HAP-1 (cell line): ENCODE measurements at regions not wholly inside any gene's neighbourhood (a gene's known extent, or its start where the extent isn't known, plus 50 kb on each side); places are given as distances from the start of the nearest gene placed in this dataset.
A peak's percentile ranks its signal among the peaks of the same experiment; 100 is the strongest.

Experiments
- DNase-seq, 2 experiments: peaks; one replicate each; pipeline ENCODE4 v3.0.0-alpha.2; 2016 to 2020; ENCODE audit warnings: low spot score in 2 of 2
- H3K27me3 ChIP-seq: fragments of 250-450 bp; sonication (Bioruptor Pico); 2 replicates; pipeline ENCODE4 v1.5.1; 2020; ENCODE audit warnings: low read depth, mild to moderate bottlenecking, moderate library complexity
- H3K36me3 ChIP-seq: fragments of 250-450 bp; sonication (Bioruptor Pico); replicated peaks from 2 replicates; pipeline ENCODE4 v1.5.1; 2020; ENCODE audit warnings: mild to moderate bottlenecking
- H3K4me1 ChIP-seq: fragments of 250-450 bp; sonication (Bioruptor Pico); 2 replicates; pipeline ENCODE4 v1.5.1; 2020; ENCODE audit warnings: mild to moderate bottlenecking
- H3K4me3 ChIP-seq: fragments of 250-450 bp; sonication (Bioruptor Pico); 2 replicates; pipeline ENCODE4 v1.5.1; 2020; ENCODE audit warnings: mild to moderate bottlenecking, moderate library complexity
- H3K9me3 ChIP-seq: fragments of 250-450 bp; sonication (Bioruptor Pico); 2 replicates; pipeline ENCODE4 v1.5.1; 2020; ENCODE audit warnings: mild to moderate bottlenecking, moderate library complexity
- in situ Hi-C: fragments of 300-500 bp; cut with MboI; formaldehyde crosslinking; loops from 3 replicates; pipeline ENCODE4 v1.14.3; 2020; ENCODE audit warnings: low sequenced_read_pairs, inconsistent platforms, mixed read lengths

DNA sequence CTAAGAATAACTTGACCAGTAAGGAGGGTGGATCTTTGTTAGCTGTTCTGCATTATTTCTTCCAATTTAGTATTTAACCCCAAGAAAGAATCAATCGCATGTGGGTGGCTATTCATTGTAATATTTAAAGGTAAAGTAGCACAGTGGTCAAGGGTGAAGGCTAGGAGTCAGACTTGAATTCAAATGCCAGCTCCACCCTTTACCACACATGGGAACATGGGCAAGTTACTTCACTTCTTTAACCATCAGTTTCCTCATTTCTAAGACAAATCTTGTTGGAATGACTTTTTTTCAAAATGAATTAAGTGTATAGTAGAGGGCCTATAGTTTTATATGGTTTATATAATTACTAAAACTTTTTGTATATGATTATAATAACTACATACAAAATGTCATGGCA lies 71.3 kb upstream of the S1PR1 start:
- no peaks in the 10 kb centered on the region for H3K36me3 ChIP-seq
- H3K4me1 ChIP-seq, result peaks cover 8% of the 10 kb centered on the region
- no peak for DNase-seq
- in situ Hi-C loops, result no loop called here
- H3K4me3 ChIP-seq, result no peak overlapping the region
- H3K27me3 ChIP-seq, result no peaks in the 10 kb centered on the region
- no peaks in the 10 kb centered on the region for H3K9me3 ChIP-seq

DNA sequence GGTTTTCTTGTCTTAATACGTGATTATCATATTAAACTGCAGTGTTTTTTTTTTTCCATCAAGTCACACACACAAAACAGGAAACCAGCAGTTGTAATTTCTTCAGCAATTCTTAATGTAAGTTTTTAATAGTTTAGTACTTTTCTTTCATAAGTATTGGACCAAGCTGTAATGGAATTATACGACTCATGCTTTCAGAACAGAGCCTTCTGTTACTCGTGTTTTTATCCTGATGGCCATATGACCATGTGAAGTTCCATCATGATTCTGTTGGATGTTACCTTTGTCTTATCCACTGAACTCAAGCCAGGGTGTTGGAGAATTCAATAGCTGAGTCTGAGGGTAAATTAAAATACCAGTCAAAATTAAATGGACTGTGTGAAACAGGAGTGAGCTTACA lies 72.0 kb upstream of the S1PR1 start:
- no peak overlapping the region for H3K4me3 ChIP-seq
- H3K4me1 ChIP-seq, result peaks cover 8% of the 10 kb centered on the region
- no peaks in the 10 kb centered on the region for H3K36me3 ChIP-seq
- H3K27me3 ChIP-seq, result no peaks in the 10 kb centered on the region
- DNase-seq, result no peak
- in situ Hi-C loops, result no loop called here
- no peaks in the 10 kb centered on the region for H3K9me3 ChIP-seq

DNA sequence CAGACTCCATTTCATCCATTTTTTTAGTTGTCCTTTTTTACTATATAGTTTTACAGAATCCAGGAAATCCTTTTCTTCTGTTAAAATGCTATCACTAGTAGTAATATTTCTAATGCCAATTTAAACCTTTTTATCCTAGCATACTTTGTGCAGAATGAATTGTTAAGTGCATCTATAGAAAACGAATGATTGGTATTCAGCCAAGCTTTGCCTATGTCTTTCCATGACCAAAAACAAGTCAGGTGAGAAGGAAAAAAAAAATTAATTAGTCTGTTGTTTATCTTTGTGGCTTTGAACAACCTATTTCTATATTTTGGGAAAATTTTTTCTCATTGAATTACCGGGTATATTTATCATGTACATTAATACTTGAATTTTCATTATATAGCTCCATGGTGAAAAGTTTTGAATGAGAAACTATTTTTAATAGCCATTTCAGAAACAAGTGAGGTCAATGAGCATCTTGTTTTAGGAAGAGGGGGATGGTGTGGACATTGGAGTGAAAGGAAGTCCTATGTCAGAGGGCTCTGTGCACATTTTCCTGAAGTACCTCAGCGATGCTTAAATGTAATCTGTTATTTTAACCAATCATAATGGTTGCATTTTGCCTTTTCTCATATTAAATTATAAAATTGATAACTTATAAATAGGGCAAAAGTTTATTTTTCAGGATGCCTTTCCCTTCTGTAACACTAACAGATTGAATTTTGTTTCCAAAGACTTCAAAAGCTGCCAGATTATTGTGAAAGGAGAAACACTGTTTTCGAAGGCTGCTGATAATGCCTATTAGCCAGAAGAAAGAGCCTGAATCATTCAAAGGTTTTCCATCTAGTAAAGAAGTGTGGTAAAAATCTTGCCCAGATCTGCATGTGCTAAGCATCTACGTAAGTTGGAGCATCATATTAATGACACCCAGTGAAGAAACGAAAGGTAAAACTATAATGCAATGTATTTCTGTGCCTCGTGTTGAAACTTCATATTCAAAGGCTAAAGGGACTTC lies 73.8 kb upstream of the S1PR1 start:
- Histone ChIP-seq H3K4me3 (no peak overlapping the region), H3K27me3 (no peaks in the 10 kb centered on the region), H3K36me3 (no peaks in the 10 kb centered on the region), H3K9me3 (no peaks in the 10 kb centered on the region), H3K4me1 (peaks cover 8% of the 10 kb centered on the region)
- no peak for DNase-seq
- in situ Hi-C loops, result no loop called here

DNA sequence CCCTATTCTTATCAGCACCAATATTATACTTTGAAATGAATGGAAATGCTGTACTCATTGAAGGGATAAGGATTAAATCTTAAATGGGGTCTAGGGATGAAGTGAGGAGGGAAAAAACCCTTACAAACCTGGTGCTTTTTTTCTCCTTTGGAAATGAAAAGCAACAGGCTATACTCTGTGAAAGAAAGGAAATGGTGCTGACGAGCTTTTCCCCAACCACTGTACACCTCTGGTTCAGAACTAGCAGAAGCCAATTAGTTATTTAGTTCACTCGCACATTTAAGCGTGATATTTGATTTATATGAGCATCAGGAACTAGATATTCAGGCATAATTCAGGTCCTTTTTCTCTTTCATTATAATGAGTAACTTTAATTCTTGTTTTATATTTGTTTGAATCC lies 74.5 kb upstream of the S1PR1 start:
- in situ Hi-C loops, result no loop called here
- Histone ChIP-seq H3K4me3 (no peak overlapping the region), H3K27me3 (no peaks in the 10 kb centered on the region), H3K4me1 (peaks cover 8% of the 10 kb centered on the region), H3K36me3 (no peaks in the 10 kb centered on the region), H3K9me3 (no peaks in the 10 kb centered on the region)
- DNase-seq, result no peak

DNA sequence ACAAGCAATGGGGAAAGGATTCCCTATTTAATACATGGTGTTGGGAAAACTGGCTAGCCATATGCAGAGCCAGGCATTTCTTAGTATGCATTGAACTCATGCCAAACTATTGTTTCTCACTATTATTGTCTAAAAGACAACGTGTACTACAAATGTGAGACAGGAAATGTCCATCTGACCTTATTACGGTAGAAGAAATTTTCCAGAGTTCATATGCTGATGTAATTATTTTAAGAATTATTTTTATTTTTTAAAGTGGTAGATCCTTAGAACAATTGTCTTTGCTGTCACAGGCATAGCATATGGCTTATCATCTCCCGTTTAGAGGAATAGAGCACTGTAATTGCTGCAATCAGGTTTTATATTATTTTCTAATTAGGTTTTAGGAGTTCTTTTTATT lies 75.2 kb upstream of the S1PR1 start:
- peaks cover 8% of the 10 kb centered on the region for H3K4me1 ChIP-seq
- no peak for DNase-seq
- H3K36me3 ChIP-seq, result no peaks in the 10 kb centered on the region
- H3K9me3 ChIP-seq, result no peaks in the 10 kb centered on the region
- no peak overlapping the region for H3K4me3 ChIP-seq
- in situ Hi-C loops, result no loop called here
- no peaks in the 10 kb centered on the region for H3K27me3 ChIP-seq

DNA sequence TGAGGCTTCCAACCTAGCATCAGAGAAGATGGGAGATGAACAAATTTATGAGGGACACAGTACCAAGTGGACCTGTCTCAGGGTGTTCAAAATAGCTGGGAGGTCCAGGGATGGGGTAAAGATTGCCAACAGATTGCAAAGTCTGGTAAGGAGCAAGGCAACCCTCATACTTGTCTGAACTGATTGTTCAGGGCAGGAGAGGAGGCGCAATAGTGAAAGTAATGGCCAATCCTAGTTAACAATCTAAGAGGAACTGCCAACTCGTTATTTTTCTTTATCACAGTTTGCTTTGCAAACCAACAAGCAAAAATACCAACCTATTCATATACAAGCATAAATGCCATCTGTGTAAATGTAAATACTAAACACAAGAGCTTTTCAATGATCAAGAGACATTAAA lies 78.4 kb upstream of the S1PR1 start:
- H3K4me1 ChIP-seq, result peaks cover 18% of the 10 kb centered on the region
- in situ Hi-C loops, result no loop called here
- H3K27me3 ChIP-seq, result no peaks in the 10 kb centered on the region
- DNase-seq, result no peak
- H3K9me3 ChIP-seq, result no peaks in the 10 kb centered on the region
- no peak overlapping the region for H3K4me3 ChIP-seq
- H3K36me3 ChIP-seq, result no peaks in the 10 kb centered on the region

DNA sequence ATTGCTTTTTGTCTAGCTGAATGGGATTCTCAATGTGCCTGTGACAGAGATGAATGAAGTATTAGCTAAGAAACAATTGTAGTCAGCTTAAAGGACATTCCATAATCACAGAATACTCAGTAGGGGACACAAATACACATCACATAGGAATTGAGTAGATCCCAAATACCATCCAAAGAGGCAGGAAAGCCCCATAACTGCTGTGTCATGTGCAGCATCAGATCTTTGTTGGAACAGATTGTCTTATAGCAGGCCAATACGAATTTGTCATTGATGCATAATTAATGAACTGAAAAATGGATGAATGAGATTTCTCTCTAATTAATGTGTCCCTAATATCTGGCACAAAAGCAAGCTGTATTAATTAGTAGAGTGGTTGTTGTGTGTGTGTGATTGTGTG lies 82.3 kb upstream of the S1PR1 start:
- peak; percentile 20 to 85 for DNase-seq
- Histone ChIP-seq H3K9me3 (no peaks in the 10 kb centered on the region), H3K4me3 (no peak overlapping the region), H3K27me3 (no peaks in the 10 kb centered on the region), H3K4me1 (peaks cover 23% of the 10 kb centered on the region), H3K36me3 (no peaks in the 10 kb centered on the region)
- in situ Hi-C loops, result no loop called here

DNA sequence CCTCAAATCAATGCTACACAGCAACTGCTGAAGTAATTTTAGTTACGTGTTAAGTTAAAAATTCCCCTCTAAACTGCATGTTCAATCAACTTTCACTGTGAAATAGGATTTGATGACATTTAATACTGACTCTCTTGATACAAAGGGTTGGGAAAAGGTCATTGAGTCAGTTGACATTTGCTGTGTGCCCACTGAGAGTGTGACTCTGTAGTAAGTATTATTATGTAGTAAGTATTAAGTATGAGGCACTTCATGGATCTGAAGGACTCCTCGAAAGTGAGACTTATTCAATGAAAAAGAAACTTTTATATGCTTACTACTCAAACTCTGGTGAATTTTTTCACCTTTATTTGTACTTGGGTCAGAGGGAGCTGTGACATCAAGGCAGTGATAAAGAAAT lies 83.1 kb upstream of the S1PR1 start:
- H3K4me1 ChIP-seq, result peaks cover 23% of the 10 kb centered on the region
- no peaks in the 10 kb centered on the region for H3K27me3 ChIP-seq
- H3K4me3 ChIP-seq, result no peak overlapping the region
- in situ Hi-C loops, result no loop called here
- H3K36me3 ChIP-seq, result no peaks in the 10 kb centered on the region
- DNase-seq, result no peak
- H3K9me3 ChIP-seq, result no peaks in the 10 kb centered on the region

DNA sequence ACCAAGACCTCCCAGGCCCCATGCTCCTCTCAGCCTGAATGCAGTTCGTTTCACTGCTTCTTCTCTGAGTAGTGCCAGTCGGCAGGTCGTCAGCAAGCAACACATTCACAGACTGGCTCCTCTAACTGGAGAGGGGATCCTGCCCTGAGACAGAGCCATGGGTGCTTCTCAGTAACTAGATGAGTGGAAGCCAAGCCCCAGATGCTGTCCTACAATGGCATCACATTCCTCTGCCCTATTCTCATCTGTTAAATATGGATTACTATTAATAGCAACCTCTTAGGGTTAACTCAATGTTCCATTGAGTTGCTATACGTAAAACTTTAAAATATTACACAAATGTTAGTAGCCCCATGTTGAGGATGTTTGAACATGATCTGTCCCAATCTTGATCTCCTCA lies 84.2 kb upstream of the S1PR1 start:
- H3K36me3 ChIP-seq, result no peaks in the 10 kb centered on the region
- in situ Hi-C loops, result no loop called here
- no peaks in the 10 kb centered on the region for H3K27me3 ChIP-seq
- H3K4me3 ChIP-seq, result no peak overlapping the region
- H3K9me3 ChIP-seq, result no peaks in the 10 kb centered on the region
- no peak for DNase-seq
- H3K4me1 ChIP-seq, result peaks cover 23% of the 10 kb centered on the region

DNA sequence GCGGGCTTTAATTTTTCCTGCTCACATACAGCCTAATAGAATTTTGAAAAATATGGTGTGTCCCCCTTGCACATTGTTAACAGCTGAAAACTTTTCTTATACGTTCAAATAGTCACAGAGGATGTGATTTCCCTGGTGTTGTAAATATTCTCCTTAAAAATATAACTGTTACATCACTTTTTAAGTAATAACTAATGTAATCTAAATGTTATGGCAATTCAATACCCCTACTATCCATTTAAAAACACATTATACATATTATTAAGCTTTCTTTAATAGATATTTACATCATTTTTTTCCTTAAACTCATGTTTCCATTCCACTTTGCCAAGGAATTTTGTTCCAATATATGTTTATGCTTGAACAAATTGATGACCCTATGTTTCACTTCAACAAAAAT lies 85.5 kb upstream of the S1PR1 start:
- in situ Hi-C loops, result no loop called here
- Histone ChIP-seq H3K4me3 (no peak overlapping the region), H3K36me3 (no peaks in the 10 kb centered on the region), H3K4me1 (peaks cover 23% of the 10 kb centered on the region), H3K27me3 (no peaks in the 10 kb centered on the region), H3K9me3 (no peaks in the 10 kb centered on the region)
- no peak for DNase-seq

DNA sequence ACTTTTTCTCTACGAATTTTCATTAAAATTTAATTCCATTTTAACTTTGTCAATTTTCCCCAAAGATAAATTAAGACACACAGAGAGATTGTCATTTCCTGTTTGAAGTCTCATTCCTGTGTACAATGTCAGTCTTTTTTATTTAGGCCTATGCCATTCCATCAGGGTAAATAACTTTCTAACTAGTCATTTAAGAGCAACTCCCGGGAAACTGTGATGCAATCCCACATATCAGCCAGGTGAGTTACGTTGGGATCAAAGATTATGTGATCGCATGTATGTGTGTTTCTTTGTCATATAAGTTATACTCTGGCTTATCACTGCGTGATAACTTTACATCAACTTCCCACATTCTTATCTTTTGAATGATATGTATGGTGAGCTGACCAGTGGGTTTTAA lies 86.1 kb upstream of the S1PR1 start:
- in situ Hi-C loops, result no loop called here
- H3K9me3 ChIP-seq, result no peaks in the 10 kb centered on the region
- H3K4me3 ChIP-seq, result no peak overlapping the region
- H3K36me3 ChIP-seq, result no peaks in the 10 kb centered on the region
- no peaks in the 10 kb centered on the region for H3K27me3 ChIP-seq
- no peak for DNase-seq
- H3K4me1 ChIP-seq, result peaks cover 23% of the 10 kb centered on the region

DNA sequence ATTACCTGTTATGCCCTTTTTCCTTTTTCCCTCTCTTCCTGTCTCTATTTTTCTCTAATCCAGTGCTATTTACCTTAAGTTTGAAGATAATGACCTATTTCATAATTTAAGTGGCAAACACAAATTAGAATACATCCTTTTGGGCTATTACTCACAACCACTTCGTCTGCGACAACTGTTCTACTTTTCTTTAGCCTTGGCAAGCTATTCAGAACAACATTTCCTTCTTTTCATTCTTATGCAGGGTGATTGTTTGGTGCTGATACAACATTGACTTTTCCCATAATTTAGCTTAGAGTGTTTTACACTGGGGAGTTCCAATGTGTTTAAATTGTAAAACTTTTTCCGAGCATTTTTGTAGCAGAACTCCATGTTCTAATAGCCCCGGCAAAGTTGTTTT lies 86.6 kb upstream of the S1PR1 start:
- H3K4me1 ChIP-seq, result peaks cover 23% of the 10 kb centered on the region
- no peaks in the 10 kb centered on the region for H3K9me3 ChIP-seq
- H3K36me3 ChIP-seq, result no peaks in the 10 kb centered on the region
- no peaks in the 10 kb centered on the region for H3K27me3 ChIP-seq
- peak in 1 of 2 experiments; percentile 54 for DNase-seq
- H3K4me3 ChIP-seq, result no peak overlapping the region
- in situ Hi-C loops, result no loop called here

DNA sequence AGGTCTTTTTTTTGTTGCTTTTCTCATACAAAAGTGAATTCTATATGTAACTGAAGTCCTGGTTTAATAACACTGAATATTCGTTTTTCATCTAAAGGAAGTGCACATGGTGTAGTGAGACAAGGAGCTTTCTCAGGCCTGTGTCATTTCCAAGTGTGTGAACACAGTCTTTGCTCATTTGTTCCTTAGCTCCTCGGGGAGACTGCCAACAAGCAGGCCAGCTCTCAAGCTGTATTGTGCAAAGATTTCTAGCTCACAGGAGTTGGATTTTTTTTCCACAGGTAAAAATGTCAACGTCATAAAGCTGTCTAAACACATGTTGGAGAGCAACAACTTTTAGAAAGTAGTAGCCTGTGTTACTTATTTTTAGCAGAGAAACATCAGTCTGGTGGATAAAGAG lies 87.8 kb upstream of the S1PR1 start:
- Histone ChIP-seq H3K4me3 (no peak overlapping the region), H3K27me3 (no peaks in the 10 kb centered on the region), H3K36me3 (no peaks in the 10 kb centered on the region), H3K9me3 (no peaks in the 10 kb centered on the region), H3K4me1 (peaks cover 11% of the 10 kb centered on the region)
- in situ Hi-C loops, result no loop called here
- DNase-seq, result no peak

DNA sequence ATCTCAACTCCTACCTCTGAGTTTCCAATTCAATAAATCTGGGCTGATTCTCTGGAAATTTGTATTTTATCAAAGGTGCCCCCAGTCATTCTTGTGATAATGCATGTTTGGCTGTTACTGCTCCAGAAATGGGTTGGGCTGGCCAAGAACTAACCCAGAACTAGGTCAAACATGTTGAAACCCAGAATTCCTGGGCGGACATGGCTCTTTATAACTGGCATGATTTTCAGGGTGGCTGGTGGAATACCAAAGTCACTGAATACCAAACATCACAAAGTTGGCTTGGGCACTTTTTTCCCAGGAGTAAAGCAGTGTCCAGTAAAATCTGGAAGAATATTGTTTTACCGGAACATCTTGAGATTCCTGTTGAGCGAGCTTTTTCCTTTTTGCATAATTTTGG lies 89.4 kb upstream of the S1PR1 start:
- in situ Hi-C loops, result no loop called here
- no peak overlapping the region for H3K4me3 ChIP-seq
- no peak for DNase-seq
- H3K27me3 ChIP-seq, result no peaks in the 10 kb centered on the region
- H3K36me3 ChIP-seq, result no peaks in the 10 kb centered on the region
- no peaks in the 10 kb centered on the region for H3K9me3 ChIP-seq
- H3K4me1 ChIP-seq, result peaks cover 17% of the 10 kb centered on the region

DNA sequence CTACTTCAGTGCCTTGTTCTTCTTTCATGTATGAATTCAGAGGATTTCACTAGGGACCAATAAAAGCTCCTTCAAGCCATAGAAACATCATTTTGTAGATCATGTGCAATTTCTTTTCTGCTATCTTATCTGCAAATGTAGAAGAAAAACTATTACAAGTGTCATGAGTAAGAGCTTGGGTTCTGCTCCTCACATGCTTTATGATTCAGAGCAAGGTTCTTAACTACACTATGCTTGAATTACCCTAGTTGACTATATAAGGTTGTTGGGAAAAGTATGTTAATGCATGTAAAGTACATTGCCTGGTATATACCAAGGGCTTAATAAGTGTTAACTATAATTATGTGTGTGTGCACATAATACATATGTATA lies 91.4 kb upstream of the S1PR1 start:
- in situ Hi-C loops, result no loop called here

More for the DNA sequence above, 91.4 kb upstream of the S1PR1 start:
- no peak overlapping the region for H3K4me3 ChIP-seq
- peaks cover 15% of the 10 kb centered on the region for H3K4me1 ChIP-seq
- DNase-seq, result no peak
- H3K9me3 ChIP-seq, result no peaks in the 10 kb centered on the region
- no peaks in the 10 kb centered on the region for H3K36me3 ChIP-seq
- H3K27me3 ChIP-seq, result no peaks in the 10 kb centered on the region
